ENCODE measurements at regions not wholly inside any gene's neighbourhood (a gene's known extent, or its start where the extent isn't known, plus 50 kb on each side); places are given as distances from the start of the nearest gene placed in this dataset.

- DNase-seq (ENCODE audit: low read depth), result no peak
These were observed 88.7 kb upstream of the IRF2BP2 start for GRCh38 chr1:234698686-234699085.

DNA sequence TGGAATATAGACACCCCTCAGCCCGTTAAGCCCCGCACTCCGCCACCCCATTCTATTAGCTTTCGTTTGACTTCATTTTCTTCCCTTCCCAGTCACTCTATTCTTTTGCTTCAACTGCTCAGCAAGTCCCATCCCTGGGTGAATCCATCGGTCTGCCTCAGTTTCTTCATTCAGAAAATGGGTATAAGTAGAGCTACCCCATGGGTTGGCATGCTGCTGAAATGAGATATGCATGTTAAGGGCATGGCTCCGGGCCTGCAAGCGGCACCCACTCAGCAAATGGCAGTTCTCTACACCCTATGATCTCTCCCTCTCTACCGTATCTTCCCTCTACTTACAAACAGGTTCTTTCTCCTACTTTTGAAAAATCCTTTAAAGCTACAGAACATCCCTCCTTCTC is 87.8 kb upstream of the IRF2BP2 start:
- no peak for DNase-seq (ENCODE audit: low read depth)

DNA sequence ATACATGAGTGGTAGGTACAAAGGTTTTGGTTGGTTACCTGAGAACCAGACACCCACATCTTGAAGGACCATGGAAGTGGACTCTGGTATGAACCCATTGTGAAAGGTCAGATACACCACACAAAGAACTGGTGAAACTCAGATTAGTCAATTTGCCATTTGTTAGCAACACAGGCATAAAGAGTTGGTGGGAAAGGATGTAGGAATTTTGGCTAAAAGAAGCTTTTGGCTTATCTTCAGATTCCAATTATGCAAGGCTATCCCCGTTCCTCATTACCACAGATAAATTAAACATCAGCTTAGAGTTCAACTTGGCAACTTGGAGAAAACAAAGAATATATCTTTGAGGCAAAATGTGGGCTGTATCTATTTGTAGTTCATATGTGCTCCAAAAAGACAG is 87.0 kb upstream of the IRF2BP2 start:
- no peak for DNase-seq (ENCODE audit: low read depth)

DNA sequence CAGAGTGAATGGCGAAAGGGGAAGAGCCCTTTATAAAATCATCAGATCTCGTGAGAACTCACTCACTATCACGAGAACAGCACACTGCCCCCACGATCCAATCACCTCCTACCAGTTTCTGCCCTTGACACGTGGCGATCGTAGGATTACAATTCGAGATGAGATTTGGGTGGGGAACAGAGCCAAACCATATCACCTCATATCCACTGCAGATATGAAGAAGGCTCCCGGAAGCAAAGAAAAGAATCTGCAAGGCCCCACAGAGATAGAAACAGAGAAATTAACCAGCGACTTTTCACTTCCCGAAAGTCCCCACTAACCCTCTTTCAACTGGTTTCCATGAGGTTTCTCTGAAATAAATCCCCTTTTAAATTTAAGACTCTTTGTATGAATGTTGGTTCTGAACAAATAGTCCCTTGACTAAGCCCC is 86.2 kb upstream of the IRF2BP2 start:
- no peak for DNase-seq (ENCODE audit: low read depth)

GRCh38 chr1:234694661-234695060 is 84.7 kb upstream of the IRF2BP2 start:
- DNase-seq (ENCODE audit: low read depth), result no peak

DNA sequence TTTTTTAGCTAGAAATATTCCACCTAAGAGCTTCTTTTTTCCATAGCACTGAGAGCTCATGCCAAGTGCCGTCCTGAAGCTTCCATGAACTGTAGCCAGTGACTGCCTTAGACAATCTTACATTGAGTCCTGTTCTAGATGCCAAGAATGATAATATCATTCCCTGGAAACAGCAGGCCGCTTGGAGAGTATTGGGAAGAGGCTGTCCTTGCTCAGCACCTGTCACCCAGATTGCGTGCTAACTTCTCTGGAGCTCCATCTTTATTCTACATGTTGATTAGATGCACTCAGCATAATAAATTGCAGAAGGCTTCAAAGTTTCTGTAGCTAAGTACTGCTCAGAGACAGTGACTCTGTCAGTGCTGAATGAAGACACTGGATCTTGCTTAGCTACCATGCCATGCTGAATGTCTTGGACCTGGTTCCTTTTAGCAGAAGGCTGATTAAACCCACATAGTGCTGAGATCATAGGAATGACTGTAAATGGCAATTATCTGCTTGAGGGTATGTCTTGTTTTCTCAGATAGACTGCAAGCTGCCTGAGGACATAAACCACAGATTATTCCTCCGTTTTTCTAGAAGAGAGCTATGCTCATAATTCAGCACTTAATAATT is 83.1 kb upstream of the IRF2BP2 start:
- no peak for DNase-seq (ENCODE audit: low read depth)

- DNase-seq (ENCODE audit: low read depth), result no peak
These were observed 81.6 kb upstream of the IRF2BP2 start for GRCh38 chr1:234691567-234691966.

GRCh38 chr1:234690872-234691271 is 80.9 kb upstream of the IRF2BP2 start:
- DNase-seq (ENCODE audit: low read depth), result no peak

DNA sequence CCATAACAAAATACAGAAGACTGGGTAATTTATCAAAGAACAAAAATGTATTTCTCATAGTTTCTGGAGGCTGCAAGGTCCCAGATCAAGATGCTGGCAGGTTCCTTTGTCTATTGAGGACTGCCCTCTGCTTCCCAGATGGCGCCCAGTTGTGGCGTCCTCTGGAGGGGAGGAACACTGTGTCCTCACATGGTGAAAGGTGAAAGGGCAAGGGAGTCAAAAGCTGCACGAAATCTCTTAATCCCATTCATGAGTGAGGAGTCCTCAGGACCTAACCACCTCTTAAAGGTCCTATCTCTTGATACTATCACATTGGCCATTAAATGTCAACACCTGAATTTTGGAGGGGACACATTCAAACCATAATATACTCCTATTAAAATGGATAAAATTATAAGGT is 79.3 kb upstream of the IRF2BP2 start:
- no peak for DNase-seq (ENCODE audit: low read depth)

GRCh38 chr1:234687011-234687410 is 77.0 kb upstream of the IRF2BP2 start:
- no peak for DNase-seq (ENCODE audit: low read depth)

- DNase-seq (ENCODE audit: low read depth), result no peak
These were observed 76.1 kb upstream of the IRF2BP2 start for GRCh38 chr1:234686035-234686434.

DNA sequence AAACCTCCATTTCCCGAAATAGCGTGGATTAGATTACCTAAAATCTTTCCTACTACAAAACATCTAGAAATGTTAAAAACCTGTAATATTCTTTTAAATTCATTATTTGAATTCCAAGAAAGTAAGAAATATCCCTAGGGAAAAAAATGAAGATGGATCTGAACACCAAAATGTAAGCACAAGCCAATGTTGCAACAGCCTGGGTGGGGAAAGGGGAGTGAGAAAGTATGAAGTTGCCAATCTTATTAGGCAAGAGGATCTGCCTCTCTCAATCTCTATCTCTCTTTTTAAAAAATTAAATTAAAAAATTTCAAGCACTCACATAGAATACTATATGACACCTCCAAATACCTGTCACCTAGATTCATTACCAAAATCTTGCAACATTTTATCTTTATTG is 74.9 kb upstream of the IRF2BP2 start:
- DNase-seq (ENCODE audit: low read depth), result no peak

DNA sequence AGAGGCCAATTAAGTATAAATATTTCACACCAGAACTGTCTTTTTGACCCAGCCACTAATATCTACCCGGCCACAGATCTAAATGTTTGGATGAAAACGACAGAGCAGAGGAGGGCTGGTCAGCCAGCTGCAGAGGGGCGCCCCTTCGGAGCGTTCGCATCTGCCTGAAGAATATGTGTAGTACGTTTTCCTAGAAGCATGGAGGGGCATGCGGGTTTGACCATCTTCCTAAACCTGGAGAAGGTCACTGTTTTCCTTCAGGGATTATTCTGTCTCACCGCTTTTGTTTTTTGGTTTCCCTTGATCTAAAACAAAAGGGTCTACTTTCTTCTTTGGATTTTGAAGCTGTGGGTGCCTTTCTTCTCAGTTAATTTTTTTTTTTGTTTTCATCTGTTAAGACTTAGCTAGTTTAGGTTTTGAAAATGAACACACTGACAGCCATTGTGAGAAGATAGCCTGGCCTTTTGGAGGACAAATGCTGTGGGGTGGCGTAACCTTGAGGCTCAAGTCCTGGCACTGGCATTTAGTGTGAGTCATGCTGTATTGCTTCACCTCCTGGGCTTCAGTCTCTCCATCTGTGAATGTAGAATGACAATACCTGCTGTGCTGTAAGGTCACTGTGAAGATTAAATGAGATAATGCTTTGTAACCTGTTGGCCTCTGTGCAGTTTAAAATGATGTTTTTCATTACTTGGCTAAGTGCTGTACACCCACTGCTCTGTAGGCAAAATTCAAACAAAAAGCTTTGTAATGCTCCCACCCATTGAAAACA is 74.1 kb upstream of the IRF2BP2 start:
- DNase-seq (ENCODE audit: low read depth), result no peak

- no peak for DNase-seq (ENCODE audit: low read depth)
These were observed 73.3 kb upstream of the IRF2BP2 start for GRCh38 chr1:234683127-234683860.

- no peak for DNase-seq (ENCODE audit: low read depth)
These were observed 72.0 kb upstream of the IRF2BP2 start for GRCh38 chr1:234681990-234682389.

DNA sequence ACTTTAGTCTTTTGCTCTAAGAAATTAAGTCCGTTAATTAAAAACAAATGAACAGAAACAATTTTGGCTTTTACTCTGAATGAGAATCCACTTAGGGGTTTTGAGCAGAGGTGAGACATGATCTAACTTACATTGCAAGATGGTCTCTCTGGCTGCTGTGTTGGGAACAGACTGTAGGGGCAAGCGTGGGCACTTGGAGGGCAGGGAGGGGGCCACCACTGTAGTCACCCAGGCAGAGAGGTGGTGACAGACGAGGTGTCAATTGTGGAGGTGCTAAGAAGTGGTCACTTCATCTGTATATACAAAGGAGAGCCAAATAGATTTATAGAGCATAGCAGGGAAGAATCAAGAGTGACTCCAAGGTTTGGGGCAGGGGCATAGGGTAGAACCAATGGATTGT is 71.1 kb upstream of the IRF2BP2 start:
- no peak for DNase-seq (ENCODE audit: low read depth)

GRCh38 chr1:234680331-234680904 is 70.4 kb upstream of the IRF2BP2 start:
- DNase-seq (ENCODE audit: low read depth), result no peak

- peak; percentile 6 for DNase-seq (ENCODE audit: low read depth)
These were observed 66.2 kb upstream of the IRF2BP2 start for GRCh38 chr1:234676103-234676594.

GRCh38 chr1:234675572-234675971 is 65.6 kb upstream of the IRF2BP2 start:
- no peak for DNase-seq (ENCODE audit: low read depth)

GRCh38 chr1:234675006-234675405 is 65.0 kb upstream of the IRF2BP2 start:
- no peak for DNase-seq (ENCODE audit: low read depth)

GRCh38 chr1:234674218-234674815 is 64.3 kb upstream of the IRF2BP2 start:
- no peak for DNase-seq (ENCODE audit: low read depth)

All from T-helper 22 cell (primary cell).